HUES48 (cell line): ENCODE measurements at regions not wholly inside any gene's neighbourhood (a gene's known extent, or its start where the extent isn't known, plus 50 kb on each side); places are given as distances from the start of the nearest gene placed in this dataset.

Experiments
- H3K27ac ChIP-seq: one replicate; pipeline ENCODE4 v1.7.0; 2013; ENCODE audit warnings: low read depth, low read length, inconsistent platforms
- H3K27me3 ChIP-seq: 2 replicates; pipeline ENCODE4 v1.6.1; 2013; ENCODE audit warnings: mild to moderate bottlenecking, low read length; ENCODE audit not compliant: control insufficient read depth, insufficient read depth
- H3K36me3 ChIP-seq: 2 replicates; pipeline ENCODE4 v1.6.1; 2013; ENCODE audit warnings: low read length; ENCODE audit not compliant: control insufficient read depth, insufficient read depth
- H3K4me1 ChIP-seq: 2 replicates; pipeline ENCODE4 v1.6.1; 2013; ENCODE audit warnings: mild to moderate bottlenecking, low read length; ENCODE audit not compliant: control insufficient read depth, insufficient read depth
- H3K4me3 ChIP-seq: 2 replicates; pipeline ENCODE4 v1.5.1; 2013; ENCODE audit warnings: mild to moderate bottlenecking, low read depth, low read length
- H3K9ac ChIP-seq: 2 replicates; pipeline ENCODE4 v1.6.1; 2013; ENCODE audit warnings: mild to moderate bottlenecking, low read depth, low read length, moderate library complexity
- H3K9me3 ChIP-seq: 2 replicates; pipeline ENCODE4 v1.6.1; 2013; ENCODE audit warnings: low read length; ENCODE audit not compliant: control insufficient read depth, insufficient read depth

DNA sequence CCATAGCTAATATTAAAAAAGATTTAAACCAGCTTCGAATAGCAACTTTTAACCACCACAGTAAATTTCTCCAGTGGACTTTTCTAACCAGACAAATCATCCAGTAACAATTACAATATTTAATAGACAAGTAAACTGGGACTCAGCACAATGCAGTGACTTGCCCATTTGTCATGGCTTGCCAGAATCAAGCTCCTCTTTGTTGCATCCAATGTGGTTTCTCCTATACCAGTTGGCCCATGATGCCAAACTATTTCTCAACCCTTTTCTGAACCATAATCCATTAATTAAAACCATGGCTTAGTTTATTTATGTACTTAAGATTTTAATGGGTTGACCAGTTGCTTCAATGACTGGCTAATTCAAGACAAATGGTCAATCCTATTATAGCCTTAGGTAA is 64.4 kb downstream of the DIO2 start:
- Histone ChIP-seq H3K4me3 (no peak overlapping the region), H3K9ac (no peak overlapping the region), H3K9me3 (no peaks in the 10 kb centered on the region), H3K36me3 (no peaks in the 10 kb centered on the region), H3K27me3 (no peaks in the 10 kb centered on the region), H3K4me1 (no peaks in the 10 kb centered on the region), H3K27ac (no peak overlapping the region)

DNA sequence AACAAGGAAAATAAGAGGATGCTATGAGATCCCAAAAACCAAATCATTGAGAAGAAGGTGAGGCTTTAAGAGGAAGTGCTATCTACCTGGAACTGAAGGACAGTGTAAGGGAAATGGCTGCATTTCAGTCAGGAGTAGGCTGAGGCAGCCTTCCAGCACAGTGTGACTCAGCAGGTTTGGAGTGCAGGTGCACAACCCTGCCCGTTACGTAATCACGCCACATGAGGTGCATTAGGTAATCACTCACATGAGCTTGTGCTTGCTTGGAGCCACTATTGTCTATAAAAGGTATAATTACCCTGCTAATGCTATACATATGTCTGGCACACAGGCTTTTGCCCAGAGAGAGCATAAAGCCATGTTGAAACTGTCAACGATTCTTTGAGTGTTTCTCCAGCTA is 74.9 kb downstream of the DIO2 start:
- H3K9ac ChIP-seq, result no peak overlapping the region
- peaks cover 24% of the 10 kb centered on the region for H3K9me3 ChIP-seq
- H3K4me1 ChIP-seq, result no peaks in the 10 kb centered on the region
- no peaks in the 10 kb centered on the region for H3K27me3 ChIP-seq
- H3K36me3 ChIP-seq, result no peaks in the 10 kb centered on the region
- no peak overlapping the region for H3K4me3 ChIP-seq
- no peak overlapping the region for H3K27ac ChIP-seq

- Histone ChIP-seq H3K9ac (no peak overlapping the region), H3K4me3 (no peak overlapping the region), H3K27me3 (no peaks in the 10 kb centered on the region), H3K36me3 (no peaks in the 10 kb centered on the region), H3K9me3 (peaks cover 24% of the 10 kb centered on the region), H3K4me1 (no peaks in the 10 kb centered on the region), H3K27ac (no peak overlapping the region)
Measured at GRCh38 chr14:80135305-80136088, 75.8 kb downstream of the DIO2 start.

DNA sequence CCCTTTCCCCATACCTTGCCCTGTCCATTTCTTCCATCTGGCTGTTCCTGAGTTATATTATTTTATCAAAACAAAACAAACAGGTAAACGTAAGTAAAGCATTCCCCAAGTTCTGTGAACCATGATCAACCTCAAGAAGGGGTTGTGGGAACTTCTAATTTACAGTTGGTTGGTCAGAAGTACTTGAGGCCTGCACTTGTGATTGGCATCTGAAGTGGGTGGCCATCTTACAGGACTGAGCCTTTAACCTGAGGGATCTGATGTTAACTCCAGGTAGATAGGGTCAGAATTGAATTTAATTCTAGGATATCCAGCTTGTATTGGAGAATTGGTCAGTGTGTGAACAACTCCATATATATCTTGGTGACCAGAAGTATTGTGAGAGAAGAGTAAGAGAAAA is 77.0 kb downstream of the DIO2 start:
- H3K4me1 ChIP-seq, result no peaks in the 10 kb centered on the region
- no peak overlapping the region for H3K9ac ChIP-seq
- no peak overlapping the region for H3K27ac ChIP-seq
- no peaks in the 10 kb centered on the region for H3K36me3 ChIP-seq
- H3K9me3 ChIP-seq, result peaks cover 24% of the 10 kb centered on the region
- H3K4me3 ChIP-seq, result no peak overlapping the region
- H3K27me3 ChIP-seq, result no peaks in the 10 kb centered on the region

- H3K27ac ChIP-seq, result no peak overlapping the region
- no peak overlapping the region for H3K4me3 ChIP-seq
- H3K9ac ChIP-seq, result no peak overlapping the region
- peaks cover 24% of the 10 kb centered on the region for H3K9me3 ChIP-seq
- H3K4me1 ChIP-seq, result no peaks in the 10 kb centered on the region
- H3K27me3 ChIP-seq, result no peaks in the 10 kb centered on the region
- no peaks in the 10 kb centered on the region for H3K36me3 ChIP-seq
Measured at GRCh38 chr14:80133457-80133856, 77.8 kb downstream of the DIO2 start.

GRCh38 chr14:80127466-80127865 is 83.8 kb downstream of the DIO2 start:
- H3K36me3 ChIP-seq, result no peaks in the 10 kb centered on the region
- peaks cover 3% of the 10 kb centered on the region; the same call in 1 of the 2 replicates for H3K9me3 ChIP-seq
- no peak overlapping the region for H3K9ac ChIP-seq

GRCh38 chr14:80124794-80125193 is 86.5 kb downstream of the DIO2 start:
- no peak overlapping the region for H3K9ac ChIP-seq
- no peaks in the 10 kb centered on the region for H3K27me3 ChIP-seq
- H3K4me1 ChIP-seq, result no peaks in the 10 kb centered on the region
- no peak overlapping the region for H3K27ac ChIP-seq
- no peak overlapping the region for H3K4me3 ChIP-seq
- H3K36me3 ChIP-seq, result no peaks in the 10 kb centered on the region
- H3K9me3 ChIP-seq, result peaks cover 16% of the 10 kb centered on the region

More at GRCh38 chr14:80127466-80127865, 83.8 kb downstream of the DIO2 start:
- H3K4me1 ChIP-seq, result no peaks in the 10 kb centered on the region
- no peaks in the 10 kb centered on the region for H3K27me3 ChIP-seq
- H3K27ac ChIP-seq, result no peak overlapping the region
- no peak overlapping the region for H3K4me3 ChIP-seq

DNA sequence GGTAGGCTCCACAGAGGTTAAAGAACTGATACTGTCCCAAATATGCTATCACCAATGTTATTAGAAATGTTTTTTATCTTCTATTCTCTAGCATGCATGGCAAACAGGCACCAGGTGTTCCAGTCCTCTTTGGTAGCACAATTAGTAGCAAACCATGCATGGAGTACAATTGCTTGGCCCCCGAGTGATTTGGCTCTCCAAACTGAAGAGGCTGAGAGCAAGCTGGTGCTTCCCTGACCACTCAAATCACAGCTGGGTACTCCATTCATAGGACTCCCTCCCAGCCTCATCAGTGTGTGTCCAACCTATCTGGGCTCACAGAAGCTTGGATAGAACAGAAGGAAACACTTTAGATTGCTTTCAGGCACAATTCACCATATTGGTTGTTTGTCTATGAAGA is 93.4 kb downstream of the DIO2 start:
- Histone ChIP-seq H3K36me3 (no peaks in the 10 kb centered on the region), H3K9me3 (peaks cover 13% of the 10 kb centered on the region), H3K27me3 (no peaks in the 10 kb centered on the region), H3K27ac (no peak overlapping the region), H3K4me1 (no peaks in the 10 kb centered on the region), H3K9ac (no peak overlapping the region), H3K4me3 (no peak overlapping the region)

GRCh38 chr14:80116157-80116556 is 95.1 kb downstream of the DIO2 start:
- Histone ChIP-seq H3K27me3 (no peaks in the 10 kb centered on the region), H3K36me3 (no peaks in the 10 kb centered on the region), H3K4me3 (no peak overlapping the region), H3K4me1 (no peaks in the 10 kb centered on the region), H3K27ac (no peak overlapping the region), H3K9me3 (0 out of 2 replicates have a peak, but pooled peaks cover 4% of the 10 kb centered on the region), H3K9ac (no peak overlapping the region)

GRCh38 chr14:80110721-80111120 is 100.6 kb downstream of the DIO2 start:
- H3K9me3 ChIP-seq, result no peaks in the 10 kb centered on the region
- 0 out of 2 replicates have a peak, but pooled peaks cover 6% of the 10 kb centered on the region for H3K4me1 ChIP-seq
- no peaks in the 10 kb centered on the region for H3K27me3 ChIP-seq
- no peak overlapping the region for H3K4me3 ChIP-seq
- no peak overlapping the region for H3K9ac ChIP-seq
- no peaks in the 10 kb centered on the region for H3K36me3 ChIP-seq
- H3K27ac ChIP-seq, result no peak overlapping the region

DNA sequence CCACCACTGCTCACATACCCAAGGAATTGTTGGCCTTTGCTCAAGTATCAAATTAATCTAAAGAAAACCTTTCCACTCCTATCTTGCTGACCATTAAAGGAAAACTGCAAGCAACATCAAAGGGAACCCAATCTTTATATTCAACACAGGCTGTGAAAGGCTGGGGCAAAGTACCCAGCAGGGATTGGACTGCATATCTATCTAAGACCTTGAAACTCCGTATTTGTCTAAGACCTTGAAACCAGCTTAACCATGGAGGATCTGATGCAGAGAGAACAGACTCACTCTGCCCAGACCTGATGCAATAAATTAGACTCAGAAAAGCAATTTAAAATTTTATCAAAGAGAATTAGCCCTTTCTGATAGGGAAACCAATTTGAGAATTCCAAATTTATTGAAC is 102.2 kb downstream of the DIO2 start:
- Histone ChIP-seq H3K36me3 (no peaks in the 10 kb centered on the region), H3K9me3 (no peaks in the 10 kb centered on the region), H3K4me3 (no peak overlapping the region), H3K27me3 (no peaks in the 10 kb centered on the region), H3K4me1 (0 out of 2 replicates have a peak, but pooled peaks cover 6% of the 10 kb centered on the region), H3K27ac (no peak overlapping the region), H3K9ac (no peak overlapping the region)
